ENCODE measurements at regions not wholly inside any gene's neighbourhood (a gene's known extent, or its start where the extent isn't known, plus 50 kb on each side); places are given as distances from the start of the nearest gene placed in this dataset.

DNA sequence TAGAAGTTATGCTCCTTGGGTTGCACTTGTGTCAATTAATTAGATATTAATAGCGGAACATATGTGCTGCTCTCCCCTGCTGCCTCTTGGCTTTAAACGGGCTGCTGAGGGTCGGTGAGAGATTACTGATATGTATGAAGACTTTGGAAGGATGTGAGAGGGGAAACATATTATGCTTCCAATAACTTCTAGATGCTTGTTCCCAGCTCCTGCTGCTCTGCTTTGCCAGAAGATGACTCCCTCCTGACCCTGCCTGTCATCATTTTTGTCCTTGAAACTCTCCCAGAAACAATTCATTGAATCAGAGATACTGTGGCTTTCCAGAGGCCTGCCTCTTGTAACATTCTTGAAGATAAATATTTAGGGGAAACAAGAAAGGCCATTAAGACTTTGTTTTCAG, 300.1 kb upstream of the STXBP6 start:
- TF ChIP-seq CEBPB (IDR thresholded peaks at IDR 0.05) (no peak), CREB1 (IDR thresholded peaks at IDR 0.05; ENCODE audit: low read depth) (no peak), YY1 (IDR thresholded peaks at IDR 0.05; ENCODE audit: low read depth) (no peak), EP300 (IDR thresholded peaks at IDR 0.05; ENCODE audit: borderline replicate concordance) (no peak), FOXM1 (IDR thresholded peaks at IDR 0.05; ENCODE audit: borderline replicate concordance, low read depth) (no peak), TEAD4 (IDR thresholded peaks at IDR 0.05) (no peak), RAD21 (IDR thresholded peaks at IDR 0.05; ENCODE audit: low read depth) (no peak), TCF12 (IDR thresholded peaks at IDR 0.05; ENCODE audit: low read depth) (no peak)
- TF ChIP-seq, protein P1, sequence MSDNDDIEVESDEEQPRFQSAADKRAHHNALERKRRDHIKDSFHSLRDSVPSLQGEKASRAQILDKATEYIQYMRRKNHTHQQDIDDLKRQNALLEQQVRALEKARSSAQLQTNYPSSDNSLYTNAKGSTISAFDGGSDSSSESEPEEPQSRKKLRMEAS (IDR thresholded peaks at IDR 0.05) = no peak
- TF ChIP-seq, protein P2, sequence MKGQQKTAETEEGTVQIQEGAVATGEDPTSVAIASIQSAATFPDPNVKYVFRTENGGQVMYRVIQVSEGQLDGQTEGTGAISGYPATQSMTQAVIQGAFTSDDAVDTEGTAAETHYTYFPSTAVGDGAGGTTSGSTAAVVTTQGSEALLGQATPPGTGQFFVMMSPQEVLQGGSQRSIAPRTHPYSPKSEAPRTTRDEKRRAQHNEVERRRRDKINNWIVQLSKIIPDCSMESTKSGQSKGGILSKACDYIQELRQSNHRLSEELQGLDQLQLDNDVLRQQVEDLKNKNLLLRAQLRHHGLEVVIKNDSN (IDR thresholded peaks at IDR 0.05) = no peak
- TF ChIP-seq, protein P3, sequence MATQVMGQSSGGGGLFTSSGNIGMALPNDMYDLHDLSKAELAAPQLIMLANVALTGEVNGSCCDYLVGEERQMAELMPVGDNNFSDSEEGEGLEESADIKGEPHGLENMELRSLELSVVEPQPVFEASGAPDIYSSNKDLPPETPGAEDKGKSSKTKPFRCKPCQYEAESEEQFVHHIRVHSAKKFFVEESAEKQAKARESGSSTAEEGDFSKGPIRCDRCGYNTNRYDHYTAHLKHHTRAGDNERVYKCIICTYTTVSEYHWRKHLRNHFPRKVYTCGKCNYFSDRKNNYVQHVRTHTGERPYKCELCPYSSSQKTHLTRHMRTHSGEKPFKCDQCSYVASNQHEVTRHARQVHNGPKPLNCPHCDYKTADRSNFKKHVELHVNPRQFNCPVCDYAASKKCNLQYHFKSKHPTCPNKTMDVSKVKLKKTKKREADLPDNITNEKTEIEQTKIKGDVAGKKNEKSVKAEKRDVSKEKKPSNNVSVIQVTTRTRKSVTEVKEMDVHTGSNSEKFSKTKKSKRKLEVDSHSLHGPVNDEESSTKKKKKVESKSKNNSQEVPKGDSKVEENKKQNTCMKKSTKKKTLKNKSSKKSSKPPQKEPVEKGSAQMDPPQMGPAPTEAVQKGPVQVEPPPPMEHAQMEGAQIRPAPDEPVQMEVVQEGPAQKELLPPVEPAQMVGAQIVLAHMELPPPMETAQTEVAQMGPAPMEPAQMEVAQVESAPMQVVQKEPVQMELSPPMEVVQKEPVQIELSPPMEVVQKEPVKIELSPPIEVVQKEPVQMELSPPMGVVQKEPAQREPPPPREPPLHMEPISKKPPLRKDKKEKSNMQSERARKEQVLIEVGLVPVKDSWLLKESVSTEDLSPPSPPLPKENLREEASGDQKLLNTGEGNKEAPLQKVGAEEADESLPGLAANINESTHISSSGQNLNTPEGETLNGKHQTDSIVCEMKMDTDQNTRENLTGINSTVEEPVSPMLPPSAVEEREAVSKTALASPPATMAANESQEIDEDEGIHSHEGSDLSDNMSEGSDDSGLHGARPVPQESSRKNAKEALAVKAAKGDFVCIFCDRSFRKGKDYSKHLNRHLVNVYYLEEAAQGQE (IDR thresholded peaks at IDR 0.05; ENCODE audit: low read depth) = no peak
